GM21786 (cell line): ENCODE measurements at regions not wholly inside any gene's neighbourhood (a gene's known extent, or its start where the extent isn't known, plus 50 kb on each side); places are given as distances from the start of the nearest gene placed in this dataset.

Experiments used
- ATAC-seq: cut with Tn5 transposase; IDR thresholded peaks from one replicate; pipeline ENCODE4 v1.9.1; 2021; ENCODE audit not compliant: unreplicated experiment

- no peak for ATAC-seq
Observed at GRCh38 chr2:7951001-7951400, 730.9 kb upstream of the ID2 start.

DNA sequence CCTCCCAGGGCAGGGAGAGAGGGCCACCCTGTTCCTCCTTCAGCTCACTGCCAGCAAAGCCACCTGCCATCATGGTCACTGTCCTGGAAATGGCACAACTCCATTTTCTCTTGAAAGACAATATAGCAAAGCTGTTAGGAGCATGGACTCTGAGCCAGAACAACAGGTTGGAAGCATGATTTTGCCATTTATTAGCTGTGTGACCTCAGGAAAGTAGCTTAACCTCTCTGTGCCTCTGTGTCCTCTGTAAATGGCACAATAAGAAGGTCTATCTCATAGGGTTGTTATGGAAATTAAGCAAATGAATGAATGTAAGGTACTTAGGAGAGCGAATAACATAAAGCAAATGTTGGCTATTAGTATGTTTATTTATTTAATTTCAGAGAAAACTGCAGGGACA lies 730.4 kb upstream of the ID2 start:
- ATAC-seq = no peak

- ATAC-seq = no peak
Observed at GRCh38 chr2:7952046-7952745, 729.7 kb upstream of the ID2 start.

- no peak for ATAC-seq
Observed at GRCh38 chr2:7953195-7953594, 728.7 kb upstream of the ID2 start.

DNA sequence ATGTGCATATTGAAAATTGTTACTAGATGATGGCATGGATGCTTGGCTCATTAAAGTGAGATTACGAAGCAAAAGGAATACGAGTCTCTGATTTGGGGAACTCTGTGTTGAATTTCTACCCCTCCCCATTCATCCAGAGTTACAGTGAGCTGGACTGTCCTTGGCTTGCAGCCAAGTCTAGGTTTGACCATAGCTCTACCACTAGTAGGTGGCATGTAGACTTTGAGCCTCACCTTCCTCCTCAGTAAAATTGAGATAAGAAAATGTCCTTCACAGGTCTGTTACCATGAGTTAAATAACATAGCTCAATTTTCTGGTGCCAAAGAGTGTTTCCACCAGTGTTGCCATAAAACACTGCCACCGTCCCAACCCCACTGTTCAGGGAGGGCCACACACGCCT lies 727.6 kb upstream of the ID2 start:
- ATAC-seq = no peak

DNA sequence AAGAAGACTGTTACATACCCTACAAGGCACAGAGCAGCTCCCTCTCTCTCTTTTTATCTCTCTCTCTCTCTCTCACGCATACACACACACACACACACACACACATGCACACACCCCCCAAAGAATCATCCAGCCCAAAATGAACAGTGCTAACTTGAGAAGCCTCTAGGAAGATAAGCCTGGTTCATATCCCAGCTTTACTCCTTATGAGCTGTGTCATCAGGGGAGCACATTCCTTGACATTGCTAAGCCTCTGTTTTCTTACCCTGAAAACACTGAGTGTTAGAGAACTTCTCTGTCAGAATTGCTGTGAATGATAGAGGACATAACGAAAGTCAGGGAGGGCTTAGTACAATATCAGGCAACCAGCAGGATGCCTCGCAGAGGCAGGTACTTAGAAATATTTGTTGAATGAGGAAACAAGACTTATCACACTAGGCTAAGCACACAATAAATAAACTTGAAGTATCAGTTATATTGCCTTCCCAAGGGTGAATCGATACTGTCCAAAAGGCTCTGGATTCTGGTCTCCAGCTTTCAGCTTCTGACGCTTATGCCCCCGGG lies 725.6 kb upstream of the ID2 start:
- ATAC-seq = no peak

DNA sequence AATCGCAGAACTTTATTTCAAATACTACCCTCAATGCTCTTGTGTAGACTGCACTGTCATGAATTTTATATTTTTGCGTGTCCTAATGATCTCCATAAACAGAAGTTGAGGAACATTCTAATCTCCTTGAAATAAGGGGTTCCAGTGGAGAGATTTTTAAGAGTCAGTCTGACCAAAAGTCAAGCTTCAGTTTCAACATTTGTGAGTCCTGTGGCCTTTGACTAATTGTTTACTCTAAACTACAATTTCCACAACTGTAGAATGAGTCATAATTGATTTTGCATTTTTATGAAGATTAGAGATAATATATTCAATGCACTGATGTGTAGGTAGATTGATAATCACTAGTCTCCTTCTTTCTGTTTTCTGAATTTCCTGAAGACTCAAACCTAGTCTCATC lies 720.3 kb upstream of the ID2 start:
- no peak for ATAC-seq

DNA sequence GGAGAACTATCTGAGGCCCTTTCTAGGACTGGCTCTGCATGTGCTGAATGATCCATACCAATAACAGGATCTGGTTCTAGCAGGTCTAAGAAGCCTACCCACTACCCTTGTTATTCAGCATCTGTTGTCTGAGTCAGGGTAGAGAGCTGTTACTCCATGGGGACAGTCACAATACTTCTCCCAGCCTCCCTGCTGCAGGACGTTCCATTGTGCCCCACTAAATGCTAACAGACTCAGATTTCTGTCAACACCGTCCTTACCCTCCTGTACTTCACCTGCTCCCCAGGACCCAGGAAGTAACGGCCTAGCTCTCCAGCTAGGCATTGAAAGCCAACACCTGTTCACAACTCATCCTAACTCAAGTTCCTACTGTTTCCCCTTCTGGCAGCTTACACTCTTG lies 719.7 kb upstream of the ID2 start:
- ATAC-seq = no peak

GRCh38 chr2:7963787-7964186 lies 718.1 kb upstream of the ID2 start:
- ATAC-seq = no peak

GRCh38 chr2:7966032-7966431 lies 715.8 kb upstream of the ID2 start:
- no peak for ATAC-seq

DNA sequence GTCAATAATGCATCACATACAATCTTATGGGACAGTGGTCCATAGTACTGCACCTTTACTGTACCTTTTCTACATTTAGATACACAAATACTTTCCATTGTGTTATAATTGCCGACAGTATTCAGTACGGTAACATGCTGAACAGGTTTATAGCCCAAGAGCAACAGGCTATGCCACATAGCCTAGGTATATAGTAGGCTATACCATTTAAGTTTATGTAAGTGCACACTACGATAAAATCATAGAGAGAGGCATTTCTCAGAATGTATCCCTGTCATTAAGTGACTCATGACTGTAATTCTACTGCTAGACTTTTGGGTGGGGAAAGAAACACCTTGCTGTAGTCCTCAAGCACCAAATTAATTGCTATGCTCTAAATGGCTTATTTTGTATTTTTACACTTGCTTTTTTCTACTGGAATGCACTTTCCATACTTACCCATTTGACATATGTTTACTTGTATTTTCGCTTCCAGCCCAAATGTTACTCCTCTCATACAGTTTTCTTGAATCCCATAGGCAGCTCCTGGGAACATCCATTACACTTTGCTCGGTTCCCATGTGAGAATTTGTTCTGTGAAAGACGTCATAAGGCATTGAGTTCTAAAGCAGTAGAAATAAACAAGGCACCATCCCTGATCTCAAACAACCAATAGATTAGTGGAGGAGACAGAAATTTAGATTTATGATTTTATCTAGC lies 714.0 kb upstream of the ID2 start:
- ATAC-seq = no peak

- no peak for ATAC-seq
Observed at GRCh38 chr2:7969756-7970515, 711.9 kb upstream of the ID2 start.

DNA sequence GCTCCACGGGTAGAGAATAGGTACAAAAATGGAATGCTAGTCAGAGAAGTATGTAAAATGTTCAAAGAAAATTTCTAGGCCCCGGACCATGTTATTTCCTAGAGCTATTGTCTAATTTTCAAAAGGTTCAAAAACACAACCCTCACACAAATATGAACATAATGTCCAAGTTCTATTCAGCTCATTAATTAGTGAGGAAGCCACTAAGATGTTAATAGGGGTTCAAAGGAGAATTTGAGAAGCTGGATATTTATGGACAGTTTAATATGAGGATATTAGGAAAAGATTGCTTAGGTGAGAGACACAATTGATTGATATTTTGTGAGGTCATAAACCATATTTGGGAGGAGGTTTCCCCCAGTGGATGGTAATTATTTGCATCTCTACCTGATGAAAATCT lies 710.6 kb upstream of the ID2 start:
- ATAC-seq = no peak

GRCh38 chr2:7971841-7972240 lies 710.0 kb upstream of the ID2 start:
- no peak for ATAC-seq

DNA sequence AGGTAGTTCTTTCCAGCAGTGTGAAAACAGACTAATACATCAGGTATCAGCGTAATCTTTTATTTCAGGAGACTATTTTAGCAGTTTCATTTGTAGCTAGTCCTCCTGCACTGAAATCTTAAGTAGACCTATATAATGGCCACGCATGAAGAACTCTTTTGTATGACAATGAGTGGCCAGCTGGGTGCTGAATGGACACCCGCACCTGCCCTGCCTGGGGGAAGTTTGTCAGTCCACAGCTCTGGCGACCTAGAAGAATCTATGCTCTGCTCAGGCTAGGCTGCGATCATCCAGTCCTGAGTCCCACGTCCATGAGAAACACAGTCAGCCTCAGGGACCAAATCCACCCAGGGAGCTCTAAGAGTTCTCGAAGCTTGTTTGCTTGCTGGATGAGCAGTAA lies 709.2 kb upstream of the ID2 start:
- no peak for ATAC-seq

GRCh38 chr2:7973801-7974480 lies 707.9 kb upstream of the ID2 start:
- ATAC-seq = no peak

DNA sequence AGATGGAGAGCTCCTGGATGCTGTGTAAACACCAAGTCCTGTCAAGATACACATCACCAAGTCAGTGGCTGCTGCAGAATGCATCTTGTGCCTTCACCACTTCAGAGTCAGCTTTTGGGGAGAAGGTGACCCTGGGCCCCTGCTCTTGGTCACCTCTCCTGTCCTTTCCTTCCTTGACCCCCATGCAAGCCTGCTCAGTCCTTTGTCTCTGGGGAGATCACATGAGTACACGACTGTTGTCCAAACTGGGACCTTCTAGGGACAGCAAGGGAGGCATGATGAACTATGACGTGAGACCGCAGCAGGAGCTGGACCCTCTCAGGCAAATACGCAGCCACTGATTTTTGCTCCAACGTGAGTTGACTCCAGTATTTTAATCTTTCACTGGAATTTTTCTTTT lies 706.9 kb upstream of the ID2 start:
- ATAC-seq = no peak

- ATAC-seq = no peak
Observed at GRCh38 chr2:7976206-7976605, 705.6 kb upstream of the ID2 start.

GRCh38 chr2:7977981-7978380 lies 703.9 kb upstream of the ID2 start:
- ATAC-seq = no peak

DNA sequence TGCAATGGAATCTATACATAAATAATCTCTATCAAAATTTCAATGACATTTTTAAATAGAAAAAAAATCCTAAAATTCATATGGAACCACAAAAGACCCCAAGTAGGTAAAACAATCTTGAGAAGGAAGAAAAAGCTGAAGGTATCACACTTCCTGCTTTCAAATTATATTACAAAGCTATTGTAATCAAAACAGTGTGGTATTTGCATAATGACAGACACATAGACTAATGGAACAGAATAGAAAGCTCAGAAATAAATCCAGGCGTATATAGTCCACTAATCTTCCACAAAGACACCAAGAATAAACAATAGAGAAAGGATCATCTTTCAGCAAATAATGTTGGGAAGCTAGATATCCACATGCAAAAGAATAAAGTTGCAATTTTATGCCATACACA lies 699.8 kb upstream of the ID2 start:
- no peak for ATAC-seq

GRCh38 chr2:7983451-7983850 lies 698.4 kb upstream of the ID2 start:
- ATAC-seq = no peak
